Mucosa of rectum (tissue), 2 donors: ENCODE measurements at regions not wholly inside any gene's neighbourhood (a gene's known extent, or its start where the extent isn't known, plus 50 kb on each side); places are given as distances from the start of the nearest gene placed in this dataset.

ENCODE experiments used
- H3K27ac ChIP-seq, 2 donors: one replicate each; pipeline ENCODE4 v1.7.0; 2013; ENCODE audit warnings: inconsistent platforms in 2 of 2, low read depth in 2 of 2, low read length in 2 of 2
- H3K27me3 ChIP-seq, 2 donors: one replicate each; pipeline ENCODE4 v1.7.0; 2013; ENCODE audit warnings: low read length in 2 of 2; ENCODE audit not compliant: control insufficient read depth in 2 of 2, insufficient read depth in 2 of 2
- H3K36me3 ChIP-seq, 2 donors: one replicate each; pipeline ENCODE4 v1.7.0; 2013; ENCODE audit warnings: low read length in 2 of 2; ENCODE audit not compliant: control insufficient read depth in 2 of 2, insufficient read depth in 2 of 2
- H3K4me1 ChIP-seq, 2 donors: one replicate each; pipeline ENCODE4 v1.7.0; 2013; ENCODE audit warnings: low read length in 2 of 2, mild to moderate bottlenecking in 1 of 2; ENCODE audit not compliant: control insufficient read depth in 2 of 2, insufficient read depth in 2 of 2
- H3K4me3 ChIP-seq, 2 donors: one replicate each; pipeline ENCODE4 v1.7.0; 2013; ENCODE audit warnings: low read length in 2 of 2
- H3K9ac ChIP-seq, 2 donors: one replicate each; pipeline ENCODE4 v1.7.0; 2013; ENCODE audit warnings: low read length in 2 of 2, low read depth in 1 of 2, mild to moderate bottlenecking in 1 of 2
- H3K9me3 ChIP-seq, 2 donors: one replicate each; pipeline ENCODE4 v1.7.0; 2013; ENCODE audit warnings: low read length in 2 of 2; ENCODE audit not compliant: control insufficient read depth in 2 of 2
- donor health status: healthy.
- donor health status: Normal muscosa, but diverticular disease.

DNA sequence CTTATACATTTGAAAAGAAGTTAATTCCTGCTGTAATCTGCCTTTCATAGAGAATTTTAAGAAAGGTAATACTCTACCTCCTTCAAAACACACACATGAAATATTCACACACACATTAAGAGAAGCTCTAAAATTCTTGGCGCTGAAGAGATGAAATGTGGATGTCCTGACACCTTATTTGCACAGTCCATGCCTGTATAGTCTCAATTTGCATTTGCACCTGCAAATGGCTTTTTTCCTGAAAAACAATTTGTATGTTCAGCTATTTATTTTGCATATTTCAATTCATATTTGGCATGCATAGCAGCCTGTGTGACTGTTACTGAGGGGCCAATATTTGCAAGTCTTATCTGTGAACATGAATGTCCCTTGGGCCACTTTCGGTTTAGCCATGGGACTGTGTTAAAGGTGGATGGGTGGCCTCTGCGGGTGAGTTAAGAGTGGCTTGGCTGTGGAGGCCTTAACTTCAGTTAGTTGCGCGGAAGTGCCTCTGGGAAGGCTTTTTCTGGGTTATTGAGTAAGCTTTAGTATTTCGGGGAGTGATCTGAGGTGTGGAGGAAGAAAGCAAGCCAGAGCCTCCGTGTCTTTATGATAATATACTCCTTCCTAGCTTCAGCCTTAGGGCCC, 443.3 kb upstream of the FAT1 start:
- Histone ChIP-seq H3K9me3 (no peaks in the 10 kb centered on the region), H3K9ac (no peak overlapping the region), H3K27me3 (no peaks in the 10 kb centered on the region), H3K4me1 (peaks cover 6 to 7% of the 10 kb centered on the region in 2 donors), H3K27ac (peak overlapping the region; percentile 12 to 14), H3K4me3 (no peak overlapping the region), H3K36me3 (no peaks in the 10 kb centered on the region)

DNA sequence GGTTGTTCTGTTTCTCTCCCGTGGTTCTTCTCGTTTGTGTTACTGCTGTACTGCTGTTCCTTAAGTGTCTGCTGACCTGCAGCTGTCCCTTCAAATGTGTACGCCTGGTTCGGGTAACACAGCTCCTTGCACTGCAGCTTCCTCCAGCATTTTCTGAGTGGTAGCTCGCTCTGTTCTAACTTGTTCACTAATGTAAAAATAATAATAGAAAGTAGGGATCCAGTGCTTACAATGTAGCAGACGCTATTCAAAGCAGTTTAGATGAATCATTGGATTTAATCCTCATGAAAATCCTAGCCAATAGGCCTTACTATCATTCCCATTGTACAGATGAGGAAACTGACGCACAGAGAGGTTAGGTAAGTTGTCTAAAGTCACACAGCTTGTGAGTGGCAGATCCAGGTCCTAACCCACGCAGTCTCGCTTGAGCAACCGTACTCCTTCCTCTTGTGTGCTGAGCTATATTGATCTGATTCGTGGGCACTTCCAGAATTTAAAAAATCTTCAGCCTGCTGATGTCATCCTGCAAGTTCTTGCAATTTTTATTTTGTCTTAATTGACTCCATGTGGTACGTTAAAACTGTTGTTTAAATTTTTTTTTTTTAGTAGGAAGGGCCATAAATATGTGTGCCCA, 448.2 kb upstream of the FAT1 start:
- Histone ChIP-seq H3K9me3 (no peaks in the 10 kb centered on the region), H3K27me3 (no peaks in the 10 kb centered on the region), H3K4me1 (peaks cover 7 to 10% of the 10 kb centered on the region in 2 donors), H3K4me3 (no peak overlapping the region), H3K27ac (no peak overlapping the region), H3K9ac (no peak overlapping the region), H3K36me3 (no peaks in the 10 kb centered on the region)

DNA sequence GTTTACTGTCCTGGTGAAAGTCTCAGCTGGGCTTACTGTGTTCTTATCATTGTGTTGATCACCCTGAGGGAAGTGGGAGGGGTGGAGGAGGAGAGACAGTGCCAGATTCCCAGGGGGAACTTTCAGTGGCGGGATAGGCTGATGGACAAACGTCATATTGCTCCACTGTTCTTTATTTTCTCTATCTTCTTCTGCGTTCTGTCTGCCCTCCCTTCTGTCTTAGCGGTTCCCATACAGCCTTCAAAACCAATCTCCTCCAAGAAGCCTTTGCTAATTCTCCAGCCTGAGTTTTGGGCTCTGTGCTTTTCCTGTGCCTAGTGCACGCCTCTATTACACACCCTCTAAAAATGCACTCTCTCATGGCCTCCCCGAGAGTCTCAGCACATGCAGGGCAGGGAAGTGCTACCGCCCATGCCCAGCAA, 448.7 kb upstream of the FAT1 start:
- Histone ChIP-seq H3K27me3 (no peaks in the 10 kb centered on the region), H3K9ac (no peak overlapping the region), H3K4me1 (peaks cover 6 to 9% of the 10 kb centered on the region in 2 donors), H3K27ac (no peak overlapping the region), H3K4me3 (peak overlapping the region in 1 of 2 donors; percentile 3), H3K9me3 (no peaks in the 10 kb centered on the region), H3K36me3 (no peaks in the 10 kb centered on the region)

- Histone ChIP-seq H3K9ac (no peak overlapping the region), H3K4me1 (peaks cover 0 to 10% of the 10 kb centered on the region in 2 donors), H3K9me3 (no peaks in the 10 kb centered on the region), H3K27me3 (no peaks in the 10 kb centered on the region), H3K4me3 (peak overlapping the region in 1 of 2 donors; percentile 4), H3K36me3 (no peaks in the 10 kb centered on the region), H3K27ac (no peak overlapping the region)
Measured at GRCh38 chr4:187174749-187175148, 451.1 kb upstream of the FAT1 start.

- H3K27me3 ChIP-seq: no peaks in the 10 kb centered on the region
- peaks cover 0 to 10% of the 10 kb centered on the region in 2 donors for H3K4me1 ChIP-seq
- no peaks in the 10 kb centered on the region for H3K36me3 ChIP-seq
- H3K9me3 ChIP-seq: no peaks in the 10 kb centered on the region
- peak overlapping the region in 1 of 2 donors; percentile 4 for H3K4me3 ChIP-seq
- H3K27ac ChIP-seq: no peak overlapping the region
- no peak overlapping the region for H3K9ac ChIP-seq
Measured at GRCh38 chr4:187175197-187175596, 451.5 kb upstream of the FAT1 start.

DNA sequence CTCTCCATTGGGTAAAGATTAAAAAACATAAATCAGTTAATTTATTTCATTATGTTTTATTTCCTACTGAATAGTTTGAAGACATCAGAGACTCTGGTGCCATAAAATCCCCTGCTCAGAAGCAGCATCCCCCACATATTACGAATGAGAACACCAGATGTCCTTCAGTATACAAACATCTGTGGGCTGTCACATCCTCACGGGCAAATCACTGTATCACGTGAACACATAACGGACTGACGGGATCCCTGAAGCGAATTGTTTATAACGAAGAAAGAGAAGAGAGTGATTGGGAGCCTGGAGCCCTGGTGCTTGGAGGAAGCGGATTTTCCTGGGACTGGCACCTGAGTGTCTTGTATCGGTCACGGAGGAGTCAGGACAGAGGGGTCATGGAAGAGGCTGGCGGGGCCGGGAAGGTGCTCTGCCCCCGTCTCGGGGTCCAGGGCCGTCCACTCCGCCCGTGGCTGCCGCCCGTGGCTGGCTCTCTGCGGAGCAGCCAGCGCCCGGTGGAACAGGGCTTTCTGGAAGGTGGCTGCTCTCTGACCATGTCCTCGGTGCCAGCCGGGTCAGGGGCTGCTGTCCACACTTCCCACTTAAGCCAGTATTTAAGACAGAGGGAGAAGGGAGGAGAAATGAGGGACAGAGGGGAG, 452.7 kb upstream of the FAT1 start:
- H3K9ac ChIP-seq: no peak overlapping the region

DNA sequence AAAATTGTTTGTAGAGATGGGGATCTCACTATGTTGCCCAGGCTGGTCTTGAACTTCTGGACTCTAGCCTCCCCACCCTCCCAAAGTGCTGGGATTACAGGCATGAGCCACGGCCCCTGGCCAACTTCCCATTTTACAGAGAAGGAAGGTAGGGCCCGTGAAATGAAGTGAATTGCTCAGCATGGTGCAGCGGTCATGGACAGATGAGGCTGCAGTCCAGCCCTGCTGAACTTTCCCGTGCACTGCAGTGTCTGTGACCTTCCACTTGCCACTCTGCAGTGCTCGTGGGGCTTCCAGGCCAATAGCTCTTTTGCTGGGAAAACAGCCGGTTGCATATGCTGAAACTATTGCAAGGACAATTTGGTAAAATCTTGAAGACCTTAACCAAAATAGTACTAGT, 454.4 kb upstream of the FAT1 start:
- H3K9me3 ChIP-seq: no peaks in the 10 kb centered on the region
- H3K4me1 ChIP-seq: peaks cover 0 to 10% of the 10 kb centered on the region in 2 donors
- no peak overlapping the region for H3K4me3 ChIP-seq
- H3K9ac ChIP-seq: no peak overlapping the region
- H3K27me3 ChIP-seq: no peaks in the 10 kb centered on the region
- no peaks in the 10 kb centered on the region for H3K36me3 ChIP-seq
- H3K27ac ChIP-seq: no peak overlapping the region

More for the DNA sequence above, 452.7 kb upstream of the FAT1 start:
- H3K4me1 ChIP-seq: peaks cover 0 to 16% of the 10 kb centered on the region in 2 donors
- no peak overlapping the region for H3K27ac ChIP-seq
- H3K4me3 ChIP-seq: peak overlapping the region in 1 of 2 donors; percentile 2
- H3K27me3 ChIP-seq: no peaks in the 10 kb centered on the region
- no peaks in the 10 kb centered on the region for H3K9me3 ChIP-seq
- no peaks in the 10 kb centered on the region for H3K36me3 ChIP-seq

DNA sequence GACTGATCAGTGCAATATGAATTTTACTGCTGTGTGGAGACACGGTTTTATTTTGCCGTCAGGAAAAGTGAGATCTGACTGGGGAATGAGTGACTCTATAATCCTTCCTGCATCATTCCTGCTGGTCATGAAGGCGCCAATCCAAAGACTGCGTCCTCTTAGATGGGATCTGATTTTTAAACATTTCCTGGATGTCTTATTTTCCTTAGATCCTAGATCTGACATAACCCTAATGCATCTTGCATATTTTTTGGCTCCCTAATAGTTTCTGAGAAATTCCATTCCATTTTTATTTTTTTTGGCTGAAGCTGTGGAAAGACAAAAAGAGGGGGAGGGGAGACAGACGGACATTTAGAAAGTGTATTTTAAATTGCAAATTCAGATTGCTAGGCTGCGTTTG, 454.9 kb upstream of the FAT1 start:
- no peaks in the 10 kb centered on the region for H3K27me3 ChIP-seq
- no peak overlapping the region for H3K9ac ChIP-seq
- H3K4me1 ChIP-seq: peaks cover 0 to 10% of the 10 kb centered on the region in 2 donors
- no peak overlapping the region for H3K4me3 ChIP-seq
- no peaks in the 10 kb centered on the region for H3K36me3 ChIP-seq
- H3K27ac ChIP-seq: no peak overlapping the region
- no peaks in the 10 kb centered on the region for H3K9me3 ChIP-seq

GRCh38 chr4:187179086-187180058, 455.7 kb upstream of the FAT1 start:
- Histone ChIP-seq H3K9me3 (no peaks in the 10 kb centered on the region), H3K27ac (no peak overlapping the region)

More at GRCh38 chr4:187179086-187180058, 455.7 kb upstream of the FAT1 start:
- Histone ChIP-seq H3K9ac (no peak overlapping the region), H3K36me3 (no peaks in the 10 kb centered on the region), H3K27me3 (no peaks in the 10 kb centered on the region), H3K4me1 (peaks cover 0 to 14% of the 10 kb centered on the region in 2 donors), H3K4me3 (no peak overlapping the region)
